Left lung (tissue), 4 donors: ENCODE measurements at regions not wholly inside any gene's neighbourhood (a gene's known extent, or its start where the extent isn't known, plus 50 kb on each side); places are given as distances from the start of the nearest gene placed in this dataset.

Experiments
- ATAC-seq: fragments of 200-7000 bp; cut with Tn5 transposase; one replicate; pipeline ENCODE4 v1.9.1; 2020; ENCODE audit warnings: moderate library complexity
- DNase-seq, 4 donors: peaks; one replicate each; pipeline ENCODE4 v3.0.0-alpha.2; 2013 to 2020
- H3K27ac ChIP-seq, 2 donors: fragments of 200-600 bp; sonication (generic) in 1 of 2; one replicate each; pipeline versions ENCODE4 v1.5.0 to v1.8.0; 2020 to 2021
- H3K27me3 ChIP-seq, 2 donors: fragments of 200-600 bp; sonication (generic) in 1 of 2; one replicate each; pipeline versions ENCODE4 v1.5.0 to v1.8.0; 2020 to 2021
- H3K36me3 ChIP-seq, 2 donors: fragments of 200-600 bp; sonication (generic) in 1 of 2; one replicate each; pipeline versions ENCODE4 v1.5.0 to v1.8.0; 2020 to 2021
- H3K4me1 ChIP-seq, 2 donors: fragments of 200-600 bp; one replicate each; pipeline ENCODE4 v1.8.0; 2021
- H3K4me3 ChIP-seq, 2 donors: fragments of 200-600 bp; sonication (generic) in 1 of 2; one replicate each; pipeline versions ENCODE4 v1.5.0 to v1.8.0; 2020 to 2021; ENCODE audit warnings: mild to moderate bottlenecking in 1 of 2
- H3K9me3 ChIP-seq, 2 donors: fragments of 200-600 bp; sonication (generic) in 1 of 2; one replicate each; pipeline versions ENCODE4 v1.5.0 to v1.8.0; 2020 to 2021
- CTCF ChIP-seq, 2 donors: fragments of 200-600 bp; sonication (generic) in 1 of 2; IDR thresholded peaks; one replicate each; pipeline versions ENCODE4 v1.5.0 to v1.8.0; 2021; ENCODE audit warnings: antibody characterized with exemption in 2 of 2
- intact Hi-C, 2 donors: fragments of 100-400 bp; cut with DNase I; formaldehyde crosslinking; loops; one replicate each; pipeline versions ENCODE4 v1.11.2 to v1.14.2; 2022
- donor health status: DM: no; HTN: yes; CAD: no.
- donor health status: DM: no; HTN: no; CAD: no.

DNA sequence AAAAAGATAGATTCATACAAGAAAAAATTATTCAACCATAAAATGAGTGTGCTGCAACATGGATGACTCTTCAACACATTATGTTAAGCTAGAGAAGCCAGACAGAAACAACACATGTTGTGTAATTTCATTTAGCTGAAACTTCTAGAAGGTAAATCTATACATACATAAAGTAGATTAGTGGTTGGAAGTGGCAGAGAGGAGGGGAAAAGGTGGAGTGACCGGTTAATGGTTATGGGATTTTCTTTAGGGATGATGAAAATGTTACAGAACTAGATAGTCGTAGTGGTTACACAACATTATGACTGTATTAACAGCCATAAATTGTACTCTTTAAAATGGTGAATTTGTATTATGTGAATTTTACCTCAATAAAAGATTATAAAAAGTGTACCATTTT, 304.1 kb upstream of the SLC35B3 start:
- TF ChIP-seq CTCF (IDR thresholded peaks at IDR 0.05), result no peak
- no peaks in the 10 kb centered on the region for H3K27me3 ChIP-seq
- intact Hi-C loops, result no loop called here
- H3K27ac ChIP-seq, result no peak overlapping the region
- no peak overlapping the region for H3K4me3 ChIP-seq
- ATAC-seq, result no peak
- DNase-seq, result no peak
- H3K4me1 ChIP-seq, result no peaks in the 10 kb centered on the region
- no peaks in the 10 kb centered on the region for H3K36me3 ChIP-seq
- H3K9me3 ChIP-seq, result no peaks in the 10 kb centered on the region

DNA sequence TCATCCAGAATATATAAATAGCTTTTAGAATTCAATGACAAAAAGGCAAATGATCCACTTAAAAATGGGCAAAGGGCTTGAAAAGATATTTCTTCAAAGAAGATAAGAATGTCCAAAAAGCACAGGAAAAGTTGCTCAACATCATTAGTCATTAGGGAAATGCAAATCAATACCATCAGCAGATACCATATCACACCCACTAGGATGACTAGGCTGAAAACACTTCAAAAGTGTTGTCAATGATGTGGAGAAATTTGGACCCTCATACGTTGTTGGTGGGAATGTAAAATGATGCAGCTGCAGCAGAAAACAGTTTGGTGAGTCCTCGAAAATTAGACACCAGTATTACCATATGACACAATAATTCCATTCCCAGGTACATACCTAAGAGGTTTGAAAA, 303.6 kb upstream of the SLC35B3 start:
- H3K36me3 ChIP-seq, result no peaks in the 10 kb centered on the region
- ATAC-seq, result no peak

DNA sequence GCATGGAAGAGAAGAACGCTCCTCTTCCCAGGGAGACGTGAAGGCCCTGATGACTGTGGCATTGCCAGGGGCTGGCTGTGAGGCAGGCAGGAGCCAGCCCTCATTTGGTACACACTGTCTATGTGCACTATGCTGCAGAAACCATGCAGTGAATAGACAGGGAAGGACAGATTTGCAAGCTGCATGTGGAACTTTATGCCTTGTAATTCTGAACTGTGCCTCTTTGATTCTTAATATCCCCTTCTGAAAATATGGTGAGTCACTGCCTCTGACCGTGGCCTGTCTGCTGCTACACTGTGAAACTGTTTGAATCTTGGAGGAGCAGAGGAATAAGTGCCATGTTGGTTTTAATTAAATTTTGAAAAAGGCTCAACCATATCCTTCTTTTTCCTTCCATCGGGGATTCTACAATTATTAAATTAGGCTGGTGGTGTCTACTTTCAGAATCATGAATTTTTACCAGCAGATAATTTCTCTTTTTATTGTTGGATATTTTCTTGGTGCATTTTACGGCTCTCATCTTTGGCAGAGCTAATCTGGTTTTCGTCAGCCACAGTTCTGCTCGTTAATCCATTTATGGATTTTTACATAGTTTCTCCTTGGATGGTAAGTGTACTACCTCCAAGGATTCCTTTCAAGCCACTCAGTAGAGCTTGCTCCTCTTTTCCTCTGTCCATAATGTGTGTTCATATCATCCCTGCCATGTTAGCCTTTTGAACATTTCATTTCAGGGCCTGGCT, 301.0 kb upstream of the SLC35B3 start:
- intact Hi-C loops, result no loop called here
- H3K27me3 ChIP-seq, result no peaks in the 10 kb centered on the region
- no peak overlapping the region for H3K27ac ChIP-seq
- no peaks in the 10 kb centered on the region for H3K36me3 ChIP-seq
- DNase-seq, result no peak
- no peaks in the 10 kb centered on the region for H3K4me1 ChIP-seq
- ATAC-seq, result no peak
- no peak for TF ChIP-seq CTCF (IDR thresholded peaks at IDR 0.05)
- H3K4me3 ChIP-seq, result no peak overlapping the region
- H3K9me3 ChIP-seq, result no peaks in the 10 kb centered on the region

More for the DNA sequence above, 303.6 kb upstream of the SLC35B3 start:
- no peak overlapping the region for H3K4me3 ChIP-seq
- no peaks in the 10 kb centered on the region for H3K27me3 ChIP-seq
- DNase-seq, result no peak
- H3K9me3 ChIP-seq, result no peaks in the 10 kb centered on the region
- TF ChIP-seq CTCF (IDR thresholded peaks at IDR 0.05), result no peak
- no peaks in the 10 kb centered on the region for H3K4me1 ChIP-seq
- intact Hi-C loops, result no loop called here
- H3K27ac ChIP-seq, result no peak overlapping the region

GRCh38 chr6:8733879-8734278, 298.5 kb upstream of the SLC35B3 start:
- DNase-seq, result no peak
- Histone ChIP-seq H3K9me3 (no peaks in the 10 kb centered on the region), H3K27ac (no peak overlapping the region), H3K4me1 (no peaks in the 10 kb centered on the region), H3K36me3 (no peaks in the 10 kb centered on the region), H3K4me3 (no peak overlapping the region), H3K27me3 (no peaks in the 10 kb centered on the region)
- no peak for ATAC-seq
- TF ChIP-seq CTCF (IDR thresholded peaks at IDR 0.05), result no peak
- intact Hi-C loops, result no loop called here

GRCh38 chr6:8731874-8732273, 296.5 kb upstream of the SLC35B3 start:
- Histone ChIP-seq H3K27ac (peak overlapping the region in 1 of 2 donors; percentile 3), H3K27me3 (no peaks in the 10 kb centered on the region), H3K4me3 (no peak overlapping the region), H3K36me3 (no peaks in the 10 kb centered on the region), H3K9me3 (no peaks in the 10 kb centered on the region), H3K4me1 (no peaks in the 10 kb centered on the region)
- no peak for DNase-seq
- TF ChIP-seq CTCF (IDR thresholded peaks at IDR 0.05), result no peak
- no peak for ATAC-seq
- intact Hi-C loops, result no loop called here
